AG04450 (cell line): ENCODE measurements at regions not wholly inside any gene's neighbourhood (a gene's known extent, or its start where the extent isn't known, plus 50 kb on each side); places are given as distances from the start of the nearest gene placed in this dataset.

Experiments used
- CTCF ChIA-PET: fragments of 300-600, 350-600 bp; formaldehyde crosslinking; extraction: SDS; loops from one replicate; lab custom pipeline; 2022; ENCODE audit warnings: antibody characterized with exemption, inconsistent platforms; lab: Charles Lee
- POLR2A ChIA-PET: fragments of 350-600 bp; formaldehyde crosslinking; extraction: SDS; loops from one replicate; lab custom pipeline; 2021; ENCODE audit warnings: antibody characterized with exemption, inconsistent platforms; lab: Yijun Ruan, JAX
- DNase-seq: peaks from one replicate; pipeline ENCODE4 v3.0.0-alpha.2; 2011; ENCODE audit warnings: low read depth, low spot score
- H3K27ac ChIP-seq: one replicate; pipeline ENCODE4 v1.5.1; 2012; ENCODE audit warnings: low read depth, low read length, control low read depth
- H3K27me3 ChIP-seq: one replicate; pipeline ENCODE4 v1.6.0; 2012; ENCODE audit warnings: low read length; ENCODE audit not compliant: control insufficient read depth, insufficient read depth
- H3K4me3 ChIP-seq: 2 replicates; pipeline ENCODE4 v1.5.1; 2011; ENCODE audit warnings: mild to moderate bottlenecking, low read depth, low read length, control low read depth
- H3K9me3 ChIP-seq: 2 replicates; pipeline ENCODE4 v1.5.1; 2012; ENCODE audit warnings: low read length; ENCODE audit not compliant: control insufficient read depth, insufficient read depth
- TF ChIP-seq, protein P1 (sequence below): IDR thresholded peaks from 2 replicates; pipeline ENCODE4 v1.5.1; 2011; ENCODE audit warnings: low read depth, low read length, control low read depth, inconsistent platforms

DNA sequence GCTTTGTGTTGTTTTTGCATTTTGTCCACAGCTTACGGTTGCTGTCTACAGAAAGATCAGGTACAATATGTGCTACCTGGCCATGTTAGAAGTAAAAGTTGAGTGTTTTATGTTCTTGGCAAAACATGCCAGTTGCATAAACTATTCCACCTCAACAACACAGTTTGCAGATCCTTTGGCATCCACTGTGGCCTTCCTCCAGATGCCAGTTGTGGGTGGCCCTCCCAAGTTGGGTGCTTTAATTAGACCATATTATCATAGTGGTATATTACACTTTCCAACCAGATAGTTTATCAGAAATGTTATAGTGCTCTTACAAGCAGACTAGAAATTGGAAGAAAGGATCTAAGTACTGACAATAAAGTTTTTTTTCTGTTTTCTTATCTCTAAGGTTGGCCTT, 386.9 kb upstream of the KCNN2 start:
- H3K4me3 ChIP-seq = no peak overlapping the region
- no peaks in the 10 kb centered on the region for H3K9me3 ChIP-seq
- DNase-seq = no peak
- ChIA-PET POLR2A (no interaction called here), CTCF (no interaction called here)
- no peak overlapping the region for H3K27ac ChIP-seq
- TF ChIP-seq, protein P1, sequence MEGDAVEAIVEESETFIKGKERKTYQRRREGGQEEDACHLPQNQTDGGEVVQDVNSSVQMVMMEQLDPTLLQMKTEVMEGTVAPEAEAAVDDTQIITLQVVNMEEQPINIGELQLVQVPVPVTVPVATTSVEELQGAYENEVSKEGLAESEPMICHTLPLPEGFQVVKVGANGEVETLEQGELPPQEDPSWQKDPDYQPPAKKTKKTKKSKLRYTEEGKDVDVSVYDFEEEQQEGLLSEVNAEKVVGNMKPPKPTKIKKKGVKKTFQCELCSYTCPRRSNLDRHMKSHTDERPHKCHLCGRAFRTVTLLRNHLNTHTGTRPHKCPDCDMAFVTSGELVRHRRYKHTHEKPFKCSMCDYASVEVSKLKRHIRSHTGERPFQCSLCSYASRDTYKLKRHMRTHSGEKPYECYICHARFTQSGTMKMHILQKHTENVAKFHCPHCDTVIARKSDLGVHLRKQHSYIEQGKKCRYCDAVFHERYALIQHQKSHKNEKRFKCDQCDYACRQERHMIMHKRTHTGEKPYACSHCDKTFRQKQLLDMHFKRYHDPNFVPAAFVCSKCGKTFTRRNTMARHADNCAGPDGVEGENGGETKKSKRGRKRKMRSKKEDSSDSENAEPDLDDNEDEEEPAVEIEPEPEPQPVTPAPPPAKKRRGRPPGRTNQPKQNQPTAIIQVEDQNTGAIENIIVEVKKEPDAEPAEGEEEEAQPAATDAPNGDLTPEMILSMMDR = no peak
- no peaks in the 10 kb centered on the region for H3K27me3 ChIP-seq

DNA sequence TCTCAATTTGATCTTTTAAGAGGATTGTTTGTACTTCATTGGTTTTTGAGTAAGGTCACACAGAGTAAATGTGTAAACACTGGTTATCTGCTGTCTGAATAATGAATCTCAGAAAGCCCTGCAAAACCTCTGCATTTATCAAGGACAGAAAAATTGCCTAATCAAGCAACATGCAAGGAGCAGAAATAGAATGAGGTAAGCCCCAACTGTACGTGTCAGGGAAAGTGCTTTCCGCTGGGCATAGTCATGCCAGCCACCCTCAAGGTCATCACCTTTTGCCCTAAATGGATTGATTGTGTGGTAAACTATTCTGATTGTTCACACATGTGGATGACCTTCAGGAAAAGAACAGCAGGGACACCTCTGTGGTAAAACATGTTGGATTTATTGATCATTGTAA, 376.9 kb upstream of the KCNN2 start:
- CTCF ChIA-PET = no interaction called here
- H3K27ac ChIP-seq = no peak overlapping the region
- no peak overlapping the region for H3K4me3 ChIP-seq
- DNase-seq = no peak
- TF ChIP-seq, protein P1 = no peak
- no peaks in the 10 kb centered on the region for H3K9me3 ChIP-seq
- no peaks in the 10 kb centered on the region for H3K27me3 ChIP-seq
- POLR2A ChIA-PET = no interaction called here

DNA sequence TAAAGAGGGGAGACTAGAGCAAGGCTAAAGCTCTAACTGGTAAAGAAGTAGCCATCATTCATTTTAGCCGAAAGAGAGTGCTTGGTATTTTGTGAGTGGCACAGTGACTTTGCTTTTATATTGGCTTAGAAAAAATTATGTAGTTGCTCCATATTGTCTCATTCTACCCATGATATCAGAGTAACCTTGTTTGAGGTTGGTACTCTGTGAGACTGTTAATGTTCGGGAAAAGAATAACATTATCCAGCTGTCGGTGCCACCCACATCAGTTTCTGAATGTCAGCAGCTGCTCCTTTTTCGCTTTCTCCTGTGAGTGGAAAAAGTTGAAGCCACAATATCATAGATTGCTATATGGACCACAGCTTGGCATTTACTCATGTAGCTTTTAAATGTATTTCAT, 376.4 kb upstream of the KCNN2 start:
- TF ChIP-seq, protein P1 = no peak
- H3K4me3 ChIP-seq = no peak overlapping the region
- no peak for DNase-seq
- POLR2A ChIA-PET = no interaction called here
- H3K27me3 ChIP-seq = no peaks in the 10 kb centered on the region
- H3K27ac ChIP-seq = no peak overlapping the region
- CTCF ChIA-PET = no interaction called here
- no peaks in the 10 kb centered on the region for H3K9me3 ChIP-seq

DNA sequence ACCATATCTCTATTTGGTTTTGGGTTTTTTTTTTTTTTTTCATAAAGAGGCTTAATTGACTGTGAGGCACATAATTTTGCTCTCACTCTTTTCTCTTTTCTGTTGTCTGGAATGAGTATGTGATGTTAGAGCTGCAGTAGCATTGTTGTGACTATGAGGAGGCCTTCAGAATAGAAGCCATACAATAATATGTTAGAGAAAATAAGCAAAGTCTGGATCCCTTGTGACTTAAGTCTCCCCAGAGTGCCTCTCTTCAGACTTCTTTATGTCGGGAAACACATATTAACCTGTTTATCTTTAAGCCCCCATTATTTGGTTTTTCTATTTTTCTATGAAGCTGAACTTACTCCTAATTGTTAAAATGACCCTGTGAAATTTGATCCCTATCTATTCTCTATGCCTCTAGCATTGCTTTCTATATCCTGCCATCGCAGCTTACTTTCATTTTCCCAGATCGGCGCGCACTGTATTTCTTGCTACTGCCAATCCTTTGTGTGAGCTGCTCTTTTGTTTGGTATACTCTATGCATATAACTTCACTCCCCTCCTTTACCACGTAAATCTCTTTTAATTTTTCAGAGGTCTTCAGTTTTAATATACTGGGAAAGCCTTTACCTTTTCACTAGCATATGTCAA, 372.5 kb upstream of the KCNN2 start:
- ChIA-PET CTCF (no interaction called here), POLR2A (no interaction called here)
- TF ChIP-seq, protein P1 = no peak

DNA sequence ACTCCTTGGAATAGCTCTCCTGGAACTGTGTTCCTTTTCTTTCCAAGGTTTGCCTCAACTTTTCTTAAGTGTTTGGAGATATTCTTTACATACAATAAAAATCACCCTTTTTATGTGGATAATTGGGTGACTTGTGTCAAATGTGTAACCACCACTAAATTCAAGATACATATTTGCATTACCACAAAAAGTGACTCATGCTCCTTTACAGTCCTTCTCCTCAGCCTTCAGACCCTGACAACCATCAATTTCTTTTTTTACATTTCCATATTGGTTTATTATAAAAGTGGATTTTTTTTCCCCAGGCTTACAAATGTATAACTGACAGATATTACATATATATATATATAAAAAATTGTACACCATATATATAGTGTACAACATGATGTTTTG, 372.0 kb upstream of the KCNN2 start:
- ChIA-PET CTCF (no interaction called here), POLR2A (no interaction called here)
- Histone ChIP-seq H3K27ac (no peak overlapping the region), H3K9me3 (no peaks in the 10 kb centered on the region), H3K27me3 (no peaks in the 10 kb centered on the region), H3K4me3 (no peak overlapping the region)
- DNase-seq = no peak
- TF ChIP-seq, protein P1 = no peak

More for the DNA sequence above, 372.5 kb upstream of the KCNN2 start:
- H3K9me3 ChIP-seq = no peaks in the 10 kb centered on the region
- H3K4me3 ChIP-seq = no peak overlapping the region
- H3K27me3 ChIP-seq = no peaks in the 10 kb centered on the region
- H3K27ac ChIP-seq = no peak overlapping the region
- no peak for DNase-seq
